ENCODE measurements at regions not wholly inside any gene's neighbourhood (a gene's known extent, or its start where the extent isn't known, plus 50 kb on each side); places are given as distances from the start of the nearest gene placed in this dataset.

DNA sequence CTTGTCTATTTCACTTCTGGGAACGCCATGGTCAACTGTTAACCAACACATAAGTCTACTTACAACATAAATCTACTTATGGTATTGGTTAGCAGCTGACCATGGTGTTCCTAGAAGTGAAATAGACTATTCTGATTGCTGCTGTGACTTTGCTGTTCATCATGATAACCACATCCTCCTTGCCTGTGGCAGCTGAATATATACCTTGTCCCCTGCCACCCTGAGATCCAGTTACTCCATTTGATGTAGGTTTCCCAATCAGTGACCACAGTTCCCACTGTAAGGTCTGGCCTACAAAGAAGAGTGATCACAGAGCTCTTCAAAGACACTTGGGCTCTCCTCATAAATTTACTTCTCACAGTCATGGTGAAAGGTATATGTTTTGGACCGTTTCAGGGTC is 66.8 kb upstream of the ALDH1A3 start:
- FAIRE-seq: no peak
- DNase-seq (ENCODE audit: insufficient read length, low spot score): no peak
- TF ChIP-seq, protein P1, sequence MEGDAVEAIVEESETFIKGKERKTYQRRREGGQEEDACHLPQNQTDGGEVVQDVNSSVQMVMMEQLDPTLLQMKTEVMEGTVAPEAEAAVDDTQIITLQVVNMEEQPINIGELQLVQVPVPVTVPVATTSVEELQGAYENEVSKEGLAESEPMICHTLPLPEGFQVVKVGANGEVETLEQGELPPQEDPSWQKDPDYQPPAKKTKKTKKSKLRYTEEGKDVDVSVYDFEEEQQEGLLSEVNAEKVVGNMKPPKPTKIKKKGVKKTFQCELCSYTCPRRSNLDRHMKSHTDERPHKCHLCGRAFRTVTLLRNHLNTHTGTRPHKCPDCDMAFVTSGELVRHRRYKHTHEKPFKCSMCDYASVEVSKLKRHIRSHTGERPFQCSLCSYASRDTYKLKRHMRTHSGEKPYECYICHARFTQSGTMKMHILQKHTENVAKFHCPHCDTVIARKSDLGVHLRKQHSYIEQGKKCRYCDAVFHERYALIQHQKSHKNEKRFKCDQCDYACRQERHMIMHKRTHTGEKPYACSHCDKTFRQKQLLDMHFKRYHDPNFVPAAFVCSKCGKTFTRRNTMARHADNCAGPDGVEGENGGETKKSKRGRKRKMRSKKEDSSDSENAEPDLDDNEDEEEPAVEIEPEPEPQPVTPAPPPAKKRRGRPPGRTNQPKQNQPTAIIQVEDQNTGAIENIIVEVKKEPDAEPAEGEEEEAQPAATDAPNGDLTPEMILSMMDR (IDR thresholded peaks at IDR 0.05; ENCODE audit: insufficient read depth, missing control alignments): no peak

DNA sequence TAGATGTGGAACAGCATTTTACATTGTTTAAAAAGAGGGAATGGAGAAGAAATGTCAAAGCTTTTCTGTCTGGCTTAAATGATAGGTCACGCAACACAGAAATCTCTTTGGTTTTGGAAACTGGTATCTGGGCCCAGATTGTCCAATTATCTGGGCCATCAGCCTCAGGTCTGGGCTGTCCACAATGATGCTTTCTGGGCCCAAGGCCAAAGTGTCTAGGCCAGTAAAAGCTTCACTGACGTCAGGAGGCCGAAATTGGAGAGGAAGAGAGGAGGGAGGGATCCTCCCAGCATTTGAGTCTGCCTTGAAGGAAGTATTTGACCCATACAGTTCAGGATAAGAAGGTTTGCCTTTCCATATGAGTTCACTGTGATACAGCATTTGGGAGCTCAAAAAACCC is 60.7 kb upstream of the ALDH1A3 start:
- TF ChIP-seq, protein P1 (IDR thresholded peaks at IDR 0.05; ENCODE audit: insufficient read depth, missing control alignments): no peak
- DNase-seq (ENCODE audit: insufficient read length, low spot score): no peak
- FAIRE-seq: no peak

DNA sequence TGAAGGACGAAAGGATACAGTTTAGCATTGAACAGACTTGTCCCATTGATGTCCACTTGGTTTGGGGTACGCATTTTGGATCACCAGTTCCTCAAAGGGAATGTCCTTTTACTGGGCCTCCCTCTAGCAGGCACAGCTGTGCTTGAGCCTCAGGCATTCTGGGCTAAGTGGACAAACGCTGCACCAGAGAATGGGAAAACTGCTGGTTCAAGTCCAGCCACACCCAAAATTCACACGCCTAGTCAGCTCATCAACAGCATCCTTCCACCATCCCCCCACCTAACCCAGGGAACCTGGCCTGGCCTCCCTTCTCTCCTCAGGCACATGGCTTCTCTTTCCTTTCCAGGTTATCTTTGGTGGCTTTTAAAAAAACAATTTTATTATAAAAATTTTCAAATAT is 59.1 kb upstream of the ALDH1A3 start:
- FAIRE-seq (no peak), DNase-seq (ENCODE audit: insufficient read length, low spot score) (no peak)
- TF ChIP-seq, protein P1 (IDR thresholded peaks at IDR 0.05; ENCODE audit: insufficient read depth, missing control alignments): no peak

DNA sequence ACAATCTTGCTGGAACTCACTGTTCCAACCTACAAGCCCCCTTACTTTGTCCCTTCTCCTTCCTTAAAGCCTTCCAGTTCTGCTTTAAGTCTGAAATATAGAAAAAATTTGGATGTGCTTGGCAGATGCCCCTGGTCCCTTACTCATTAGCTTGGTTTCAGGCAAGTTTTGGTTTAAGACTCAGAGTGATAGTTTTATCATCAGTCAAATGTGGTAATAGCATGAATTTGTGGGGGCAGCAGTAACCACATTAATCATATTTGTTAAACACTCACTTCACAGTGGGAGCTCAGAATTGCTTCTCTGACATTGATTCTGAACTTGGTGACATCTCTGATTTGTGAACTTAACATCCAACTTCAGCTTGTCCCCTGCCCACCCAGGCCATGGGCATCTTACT is 58.3 kb upstream of the ALDH1A3 start:
- TF ChIP-seq, protein P1 (IDR thresholded peaks at IDR 0.05; ENCODE audit: insufficient read depth, missing control alignments): no peak
- no peak for FAIRE-seq
- DNase-seq (ENCODE audit: insufficient read length, low spot score): no peak

DNA sequence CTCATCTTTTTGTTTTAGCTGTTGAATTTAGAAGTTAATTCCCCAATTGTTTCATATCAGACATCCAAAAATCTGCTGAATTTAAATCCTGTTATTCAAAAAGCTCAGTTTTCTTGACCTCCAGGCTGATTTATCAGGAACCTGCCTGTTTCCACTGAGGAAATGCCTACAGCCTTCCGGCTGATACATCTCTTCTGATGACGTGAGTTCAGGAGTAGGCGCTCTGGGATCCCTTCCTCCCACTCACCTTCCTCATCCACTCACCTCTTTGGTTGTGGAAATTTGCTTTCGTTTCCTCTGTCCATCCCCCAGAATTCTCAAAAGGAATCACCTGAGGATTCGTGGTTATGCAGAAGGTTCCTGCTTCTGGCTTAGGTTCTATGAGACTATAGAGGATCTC is 55.4 kb upstream of the ALDH1A3 start:
- TF ChIP-seq, protein P1 (IDR thresholded peaks at IDR 0.05; ENCODE audit: insufficient read depth, missing control alignments): no peak
- DNase-seq (ENCODE audit: insufficient read length, low spot score) (no peak), FAIRE-seq (no peak)

DNA sequence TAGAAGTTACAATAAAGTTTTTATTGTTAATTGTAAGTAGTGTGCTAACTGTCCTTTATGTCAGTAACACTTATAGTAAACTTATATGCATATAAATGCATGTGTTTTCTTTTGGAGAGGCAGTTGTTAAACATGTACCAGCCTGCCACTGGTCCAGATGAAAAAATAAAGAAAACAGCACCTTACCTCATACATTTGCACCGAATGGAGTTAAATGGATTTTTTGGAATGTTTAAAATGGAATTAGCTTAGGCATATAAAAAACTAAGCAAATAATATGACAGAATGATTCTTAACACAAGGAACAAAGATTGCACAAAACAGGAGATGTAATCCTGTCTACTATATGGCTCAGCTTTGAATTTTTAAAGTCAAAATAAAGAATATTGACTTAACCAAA is 50.2 kb upstream of the ALDH1A3 start:
- no peak for DNase-seq (ENCODE audit: insufficient read length, low spot score)
- no peak for FAIRE-seq
- TF ChIP-seq, protein P1 (IDR thresholded peaks at IDR 0.05; ENCODE audit: insufficient read depth, missing control alignments): no peak
